Keratinocyte (primary cell): ENCODE measurements at regions not wholly inside any gene's neighbourhood (a gene's known extent, or its start where the extent isn't known, plus 50 kb on each side); places are given as distances from the start of the nearest gene placed in this dataset.

Source experiments
- DNase-seq: peaks from one replicate; pipeline ENCODE4 v3.0.0-alpha.2; 2011; ENCODE audit warnings: low read depth, missing footprints, low spot score
- FAIRE-seq: peaks from 2 replicates; lab custom pipeline; 2011; peaks lifted over from hg19 to GRCh38; lab: Jason Lieb, UNC
- H2AFZ ChIP-seq: 2 replicates; pipeline ENCODE4 v1.6.0; 2012; ENCODE audit warnings: low read length, control low read depth, inconsistent platforms; ENCODE audit not compliant: control insufficient read depth
- H3K27ac ChIP-seq: 2 replicates; pipeline ENCODE4 v1.5.1; 2011; ENCODE audit warnings: low read length; ENCODE audit not compliant: control insufficient read depth, insufficient read depth
- H3K27me3 ChIP-seq: 3 replicates; pipeline ENCODE4 v1.6.0; 2011; ENCODE audit warnings: low read length; ENCODE audit not compliant: control insufficient read depth, insufficient read depth; ENCODE audit errors: extremely low read depth
- H3K36me3 ChIP-seq, 2 experiments: 2 replicates in 1 of 2; 3 replicates in 1 of 2; pipeline ENCODE4 v1.5.1; 2011; ENCODE audit warnings: low read length in 2 of 2, mild to moderate bottlenecking in 1 of 2; ENCODE audit not compliant: control insufficient read depth in 2 of 2, insufficient read depth in 2 of 2; ENCODE audit errors: extremely low read depth in 1 of 2
- H3K4me1 ChIP-seq: 3 replicates; pipeline ENCODE4 v1.5.1; 2011; ENCODE audit warnings: low read length; ENCODE audit not compliant: control insufficient read depth, insufficient read depth; ENCODE audit errors: extremely low read depth
- H3K4me2 ChIP-seq: 3 replicates; pipeline ENCODE4 v1.6.0; 2011; ENCODE audit warnings: low read depth, low read length; ENCODE audit not compliant: control insufficient read depth, insufficient read depth; ENCODE audit errors: extremely low read depth
- H3K4me3 ChIP-seq, 3 experiments: fragments of 200-600 bp in 1 of 3; sonication (generic) in 1 of 3; 2 replicates in 2 of 3; 3 replicates in 1 of 3; pipeline ENCODE4 v1.5.1; 2011 to 2016; ENCODE audit warnings: low read length in 3 of 3, mild to moderate bottlenecking in 3 of 3, control low read depth in 2 of 3, inconsistent platforms in 1 of 3, low read depth in 1 of 3, mixed read lengths in 1 of 3, mixed run types in 1 of 3, moderate library complexity in 1 of 3; ENCODE audit not compliant: control insufficient read depth in 2 of 3, insufficient read depth in 2 of 3; ENCODE audit errors: extremely low read depth in 1 of 3
- H3K79me2 ChIP-seq: 2 replicates; pipeline ENCODE4 v1.6.0; 2012; ENCODE audit warnings: low read length; ENCODE audit not compliant: control insufficient read depth, insufficient read depth
- H3K9ac ChIP-seq: 3 replicates; pipeline ENCODE4 v1.6.0; 2011; ENCODE audit warnings: low read length; ENCODE audit not compliant: control insufficient read depth, insufficient read depth; ENCODE audit errors: extremely low read depth
- H3K9me1 ChIP-seq: 3 replicates; pipeline ENCODE4 v1.6.0; 2011; ENCODE audit warnings: low read length; ENCODE audit not compliant: control insufficient read depth, insufficient read depth; ENCODE audit errors: extremely low read depth
- H3K9me3 ChIP-seq: 2 replicates; pipeline ENCODE4 v1.5.1; 2012; ENCODE audit warnings: low read depth, low read length; ENCODE audit not compliant: control insufficient read depth
- H4K20me1 ChIP-seq: 3 replicates; pipeline ENCODE4 v1.6.0; 2011; ENCODE audit warnings: low read length; ENCODE audit not compliant: control insufficient read depth, insufficient read depth; ENCODE audit errors: extremely low read depth
- CTCF ChIP-seq, 3 experiments: IDR thresholded peaks in 1 of 3; conservative IDR thresholded peaks in 1 of 3; optimal IDR thresholded peaks in 1 of 3; 2 replicates in 2 of 3; 3 replicates in 1 of 3; pipeline versions ENCODE3 to v1.5.1; 2011; ENCODE audit warnings: low read length in 3 of 3, mild to moderate bottlenecking in 3 of 3, moderate library complexity in 2 of 3, control low read depth in 1 of 3, inconsistent platforms in 1 of 3; ENCODE audit not compliant: insufficient read depth in 2 of 3; ENCODE audit errors: extremely low read depth in 1 of 3
- EZH2 ChIP-seq: IDR thresholded peaks from one replicate; pipeline ENCODE4 v1.6.1; 2012; ENCODE audit warnings: inconsistent platforms, mild to moderate bottlenecking, low read length, moderate library complexity
- dilution Hi-C: fragments of 300-500 bp; cut with MboI; formaldehyde crosslinking; loops from one replicate; pipeline ENCODE4 v1.7.0; 2020; ENCODE audit warnings: low sequenced_read_pairs; ENCODE audit not compliant: extremely low pct_ligation_motif_present

- H3K27ac ChIP-seq = no peak overlapping the region
- no peaks in the 10 kb centered on the region for H3K36me3 ChIP-seq
- no peaks in the 10 kb centered on the region for H3K9me3 ChIP-seq
- no peaks in the 10 kb centered on the region for H3K9me1 ChIP-seq
- no peak for DNase-seq
- no peak overlapping the region for H3K9ac ChIP-seq
- no peaks in the 10 kb centered on the region for H3K4me1 ChIP-seq
- no peak overlapping the region for H3K4me3 ChIP-seq
- no peak overlapping the region for H3K4me2 ChIP-seq
- TF ChIP-seq CTCF (optimal IDR thresholded peaks at IDR 0.05 in 1 of 3, IDR thresholded peaks at IDR 0.05 in 1 of 3, conservative IDR thresholded peaks at IDR 0.05 in 1 of 3; ENCODE audit: extremely low read depth in 1 of 3, insufficient read depth in 2 of 3, low read length in 3 of 3) (no peak), EZH2 (no peak)
- H2AFZ ChIP-seq = no peak overlapping the region
- FAIRE-seq = no peak
- H3K79me2 ChIP-seq = no peaks in the 10 kb centered on the region
- no peaks in the 10 kb centered on the region for H3K27me3 ChIP-seq
- no peaks in the 10 kb centered on the region for H4K20me1 ChIP-seq
- dilution Hi-C loops = no loop called here
These were observed 699.5 kb downstream of the TYW1 start for GRCh38 chr7:67696124-67696523.

- DNase-seq (no peak), FAIRE-seq (no peak)
- Histone ChIP-seq H3K27me3 (no peaks in the 10 kb centered on the region), H3K27ac (no peak overlapping the region), H3K9ac (no peak overlapping the region), H3K4me3 (no peak overlapping the region), H2AFZ (no peak overlapping the region), H3K4me1 (no peaks in the 10 kb centered on the region), H3K4me2 (peak overlapping the region; percentile 6), H4K20me1 (no peaks in the 10 kb centered on the region), H3K9me1 (no peaks in the 10 kb centered on the region), H3K36me3 (no peaks in the 10 kb centered on the region), H3K79me2 (no peaks in the 10 kb centered on the region), H3K9me3 (no peaks in the 10 kb centered on the region)
- TF ChIP-seq EZH2 (no peak), CTCF (optimal IDR thresholded peaks at IDR 0.05 in 1 of 3, IDR thresholded peaks at IDR 0.05 in 1 of 3, conservative IDR thresholded peaks at IDR 0.05 in 1 of 3; ENCODE audit: extremely low read depth in 1 of 3, insufficient read depth in 2 of 3, low read length in 3 of 3) (no peak)
- dilution Hi-C loops = no loop called here
These were observed 700.2 kb downstream of the TYW1 start for GRCh38 chr7:67696878-67697277.
